Activated CD8-positive, alpha-beta T cell treated with anti-CD3 and anti-CD28 coated beads for 36 hours (primary cell): ENCODE measurements at regions not wholly inside any gene's neighbourhood (a gene's known extent, or its start where the extent isn't known, plus 50 kb on each side); places are given as distances from the start of the nearest gene placed in this dataset.
A peak's percentile ranks its signal among the peaks of the same experiment; 100 is the strongest.

Experiments used
- ATAC-seq: fragments of 200-7000 bp; cut with Tn5 transposase; one replicate; pipeline ENCODE4 v1.10.0; 2021; ENCODE audit warnings: mild to moderate bottlenecking, moderate library complexity
- CTCF ChIA-PET: fragments of 350-600 bp; sonication (Branson Sonifier 250); formaldehyde crosslinking; loops from one replicate; lab custom pipeline; 2021; ENCODE audit warnings: antibody characterized with exemption; lab: Charles Lee
- POLR2A ChIA-PET: fragments of 350-600 bp; sonication (Branson Sonifier 250); formaldehyde crosslinking; loops from one replicate; lab custom pipeline; 2021; ENCODE audit warnings: antibody characterized with exemption; lab: Charles Lee
- DNase-seq: peaks from one replicate; pipeline ENCODE4 v3.0.0-alpha.2; 2020
- H3K27ac Mint-ChIP-seq: one replicate; pipeline ENCODE4 v1.8.0; 2021; ENCODE audit warnings: mild to moderate bottlenecking, mixed read lengths
- H3K27me3 Mint-ChIP-seq: one replicate; pipeline ENCODE4 v1.8.0; 2021; ENCODE audit warnings: mixed read lengths
- H3K36me3 Mint-ChIP-seq: one replicate; pipeline ENCODE4 v1.8.0; 2021; ENCODE audit warnings: low read depth, mixed read lengths
- H3K4me1 Mint-ChIP-seq: one replicate; pipeline ENCODE4 v1.8.0; 2021; ENCODE audit warnings: low read depth, mixed read lengths
- H3K4me3 Mint-ChIP-seq: one replicate; pipeline ENCODE4 v1.8.0; 2021; ENCODE audit warnings: mild to moderate bottlenecking, moderate library complexity, mixed read lengths
- H3K9me3 Mint-ChIP-seq: one replicate; pipeline ENCODE4 v1.8.0; 2021; ENCODE audit warnings: mixed read lengths
- CTCF ChIP-seq: fragments of 200-600 bp; IDR thresholded peaks from one replicate; pipeline ENCODE4 v1.8.0; 2022; ENCODE audit warnings: antibody characterized with exemption, mild to moderate bottlenecking
- intact Hi-C: fragments of 100-400 bp; cut with micrococcal nuclease; formaldehyde crosslinking; loops from one replicate; pipeline ENCODE4 v1.10.0; 2022

- intact Hi-C loops, result no loop called here
- Mint-ChIP-seq H3K4me3 (no peak overlapping the region), H3K27ac (no peak overlapping the region), H3K27me3 (no peaks in the 10 kb centered on the region), H3K36me3 (peaks cover 9% of the 10 kb centered on the region), H3K4me1 (peaks cover 22% of the 10 kb centered on the region), H3K9me3 (peaks cover 21% of the 10 kb centered on the region)
- no peak for DNase-seq
- no peak for ATAC-seq
- ChIA-PET CTCF (interaction anchor here (1.3 to 1.7 kb wide), 2 partner anchors 57 to 307 kb away, joined by 3 to 4 read pairs; no protein-coding TSS in a partner anchor), POLR2A (interaction anchor here (0.9 kb wide), 1 partner anchor 10 kb away, joined by 3 read pairs; no protein-coding TSS in a partner anchor)
- TF ChIP-seq CTCF, result no peak
Observed at GRCh38 chr5:40374853-40375252, 304.9 kb upstream of the PTGER4 start.

- ChIA-PET CTCF (no interaction called here), POLR2A (no interaction called here)
- H3K27ac Mint-ChIP-seq, result no peak overlapping the region
- H3K4me3 Mint-ChIP-seq, result no peak overlapping the region
- intact Hi-C loops, result no loop called here
- ATAC-seq (no peak), DNase-seq (no peak)
- H3K4me1 Mint-ChIP-seq, result peaks cover 14% of the 10 kb centered on the region
- H3K9me3 Mint-ChIP-seq, result peaks cover 20% of the 10 kb centered on the region
- no peaks in the 10 kb centered on the region for H3K27me3 Mint-ChIP-seq
- TF ChIP-seq CTCF, result no peak
- no peaks in the 10 kb centered on the region for H3K36me3 Mint-ChIP-seq
Observed at GRCh38 chr5:40368200-40368599, 311.5 kb upstream of the PTGER4 start.

GRCh38 chr5:40367255-40367654 lies 312.5 kb upstream of the PTGER4 start:
- H3K27ac Mint-ChIP-seq, result no peak overlapping the region
- POLR2A ChIA-PET, result no interaction called here
- CTCF ChIA-PET, result interaction anchor here (0.6 to 1.0 kb wide), 3 partner anchors 9 to 111 kb away, joined by 3 read pairs; no protein-coding TSS in a partner anchor
- no peak for ATAC-seq
- DNase-seq, result no peak
- no peaks in the 10 kb centered on the region for H3K27me3 Mint-ChIP-seq
- intact Hi-C loops, result no loop called here
- H3K36me3 Mint-ChIP-seq, result peaks cover 4% of the 10 kb centered on the region
- TF ChIP-seq CTCF, result peak; percentile 21
- peaks cover 14% of the 10 kb centered on the region for H3K4me1 Mint-ChIP-seq
- no peak overlapping the region for H3K4me3 Mint-ChIP-seq
- peaks cover 25% of the 10 kb centered on the region for H3K9me3 Mint-ChIP-seq

GRCh38 chr5:40365342-40366330 lies 314.1 kb upstream of the PTGER4 start:
- Mint-ChIP-seq H3K4me1 (peaks cover 19% of the 10 kb centered on the region), H3K4me3 (no peak overlapping the region), H3K9me3 (peaks cover 19% of the 10 kb centered on the region), H3K36me3 (peaks cover 4% of the 10 kb centered on the region), H3K27me3 (no peaks in the 10 kb centered on the region), H3K27ac (no peak overlapping the region)
- ChIA-PET POLR2A (interaction anchor here (1.0 kb wide), 1 partner anchor 16 kb away, joined by 3 read pairs; no protein-coding TSS in a partner anchor), CTCF (no interaction called here)
- TF ChIP-seq CTCF, result no peak
- no peak for ATAC-seq
- intact Hi-C loops, result no loop called here
- DNase-seq, result no peak

- Mint-ChIP-seq H3K9me3 (peaks cover 13% of the 10 kb centered on the region), H3K4me1 (peaks cover 29% of the 10 kb centered on the region), H3K36me3 (peaks cover 4% of the 10 kb centered on the region), H3K4me3 (no peak overlapping the region), H3K27ac (no peak overlapping the region), H3K27me3 (no peaks in the 10 kb centered on the region)
- ChIA-PET CTCF (no interaction called here), POLR2A (interaction anchor here (1.0 kb wide), 1 partner anchor 17 kb away, joined by 3 read pairs; no protein-coding TSS in a partner anchor)
- DNase-seq (no peak), ATAC-seq (no peak)
- intact Hi-C loops, result no loop called here
- no peak for TF ChIP-seq CTCF
Observed at GRCh38 chr5:40364441-40364840, 315.3 kb upstream of the PTGER4 start.
